ENCODE measurements at regions not wholly inside any gene's neighbourhood (a gene's known extent, or its start where the extent isn't known, plus 50 kb on each side); places are given as distances from the start of the nearest gene placed in this dataset.

- H3K36me3 ChIP-seq (replicated peaks in 1 of 2; ENCODE audit: control insufficient read depth in 1 of 2, insufficient read depth in 2 of 2, low read length in 1 of 2), result no peaks in the 10 kb centered on the region
- no peaks in the 10 kb centered on the region for H4K20me1 ChIP-seq (ENCODE audit: insufficient read depth)
- H3K9me2 ChIP-seq, result no peaks in the 10 kb centered on the region
- H3F3A ChIP-seq (replicated peaks; ENCODE audit: insufficient read depth), result no peaks in the 10 kb centered on the region
- H3K79me2 ChIP-seq (ENCODE audit: insufficient read depth), result no peaks in the 10 kb centered on the region
- H3K4me3 ChIP-seq (ENCODE audit: low read depth in 2 of 2, low read length in 1 of 2), result no peak overlapping the region
- ChIA-PET CTCF (interaction anchor here (0.7 to 2.2 kb wide), 2 partner anchors 104 to 117 kb away, joined by 3 to 10 read pairs; no protein-coding TSS in a partner anchor), POLR2A (no interaction called here)
- H3K9ac ChIP-seq, result no peak overlapping the region
- H3K27me3 ChIP-seq (ENCODE audit: insufficient read depth), result no peaks in the 10 kb centered on the region
- no peak for TF ChIP-seq SMC3 (IDR thresholded peaks at IDR 0.05; ENCODE audit: low read depth, low read length)
- H2AFZ ChIP-seq (ENCODE audit: low read depth), result no peak overlapping the region
- 66% methylated on average over 24 of the region's 29 CpGs for WGBS (ENCODE audit: low lambda C conversion rate)
- peaks cover 0 to 45% of the 10 kb centered on the region in 2 experiments; a peak in 2 of 4 replicates for H3K4me1 ChIP-seq (ENCODE audit: control insufficient read depth in 1 of 2, insufficient read depth in 2 of 2, low read depth in 1 of 2, low read length in 1 of 2)
- no peak overlapping the region for H3K4me2 ChIP-seq
- no peak for DNase-seq
- no peaks in the 10 kb centered on the region for H3K9me3 ChIP-seq
- no peak overlapping the region for H3K27ac ChIP-seq (ENCODE audit: low read depth in 2 of 2, low read length in 1 of 2)
Measured at GRCh38 chr2:240349133-240350005, 86.1 kb upstream of the GPC1 start.

GRCh38 chr2:240350006-240350355, 85.5 kb upstream of the GPC1 start:
- H3K4me1 ChIP-seq (ENCODE audit: control insufficient read depth in 1 of 2, insufficient read depth in 2 of 2, low read depth in 1 of 2, low read length in 1 of 2), result peaks cover 0 to 45% of the 10 kb centered on the region in 2 experiments; a peak in 2 of 4 replicates
- no peak overlapping the region for H3K9ac ChIP-seq
- CTCF ChIA-PET, result interaction anchor here (0.7 to 2.2 kb wide), 3 partner anchors 105 to 200 kb away, joined by 3 to 10 read pairs (median 6); no protein-coding TSS in a partner anchor
- no peaks in the 10 kb centered on the region for H3K9me2 ChIP-seq
- no peak overlapping the region for H3K4me3 ChIP-seq (ENCODE audit: low read depth in 2 of 2, low read length in 1 of 2)
- H3K79me2 ChIP-seq (ENCODE audit: insufficient read depth), result no peaks in the 10 kb centered on the region
- H3K4me2 ChIP-seq, result no peak overlapping the region
- 87% methylated on average over 5 of the region's 8 CpGs for WGBS (ENCODE audit: low lambda C conversion rate)
- no peaks in the 10 kb centered on the region for H3K9me3 ChIP-seq
- H3K36me3 ChIP-seq (replicated peaks in 1 of 2; ENCODE audit: control insufficient read depth in 1 of 2, insufficient read depth in 2 of 2, low read length in 1 of 2), result no peaks in the 10 kb centered on the region
- no peak for DNase-seq
- H4K20me1 ChIP-seq (ENCODE audit: insufficient read depth), result no peaks in the 10 kb centered on the region
- H2AFZ ChIP-seq (ENCODE audit: low read depth), result no peak overlapping the region
- H3F3A ChIP-seq (replicated peaks; ENCODE audit: insufficient read depth), result no peaks in the 10 kb centered on the region
- H3K27ac ChIP-seq (ENCODE audit: low read depth in 2 of 2, low read length in 1 of 2), result no peak overlapping the region
- TF ChIP-seq FOXJ3 (CRISPR knock-in tag; IDR thresholded peaks at IDR 0.05) (no peak), GABPA (IDR thresholded peaks at IDR 0.05; ENCODE audit: low read depth) (no peak), TCF12 (IDR thresholded peaks at IDR 0.05) (no peak)
- POLR2A ChIA-PET, result no interaction called here
- no peaks in the 10 kb centered on the region for H3K27me3 ChIP-seq (ENCODE audit: insufficient read depth)

- Histone ChIP-seq H3K4me1 (ENCODE audit: control insufficient read depth in 1 of 2, insufficient read depth in 2 of 2, low read depth in 1 of 2, low read length in 1 of 2) (peaks cover 0 to 45% of the 10 kb centered on the region in 2 experiments; a peak in 2 of 4 replicates), H3K79me2 (ENCODE audit: insufficient read depth) (no peaks in the 10 kb centered on the region), H3K27ac (ENCODE audit: low read depth in 2 of 2, low read length in 1 of 2) (peak overlapping the region in 1 of 2 experiments; percentile 82; a peak in 2 of 4 replicates), H2AFZ (ENCODE audit: low read depth) (no peak overlapping the region), H3F3A (replicated peaks; ENCODE audit: insufficient read depth) (no peaks in the 10 kb centered on the region), H3K36me3 (replicated peaks in 1 of 2; ENCODE audit: control insufficient read depth in 1 of 2, insufficient read depth in 2 of 2, low read length in 1 of 2) (no peaks in the 10 kb centered on the region), H3K4me2 (no peak overlapping the region), H4K20me1 (ENCODE audit: insufficient read depth) (no peaks in the 10 kb centered on the region), H3K4me3 (ENCODE audit: low read depth in 2 of 2, low read length in 1 of 2) (no peak overlapping the region), H3K9me2 (no peaks in the 10 kb centered on the region), H3K9ac (no peak overlapping the region), H3K27me3 (ENCODE audit: insufficient read depth) (no peaks in the 10 kb centered on the region), H3K9me3 (no peaks in the 10 kb centered on the region)
- peak; percentile 47 for DNase-seq
- ChIA-PET POLR2A (interaction anchor here (0.6 kb wide), 1 partner anchor 26 kb away, joined by 3 read pairs; no protein-coding TSS in a partner anchor), CTCF (interaction anchor here (1.3 to 2.2 kb wide), 3 partner anchors 119 to 206 kb away, joined by 3 to 10 read pairs (median 6); no protein-coding TSS in a partner anchor)
- WGBS (ENCODE audit: low lambda C conversion rate), result 41% methylated on average over 7 of the region's 15 CpGs
- TF ChIP-seq TAF1 (IDR thresholded peaks at IDR 0.05; ENCODE audit: borderline replicate concordance, low read depth, low read length) (no peak), NRF1 (IDR thresholded peaks at IDR 0.05; ENCODE audit: low read depth, low read length) (peak; percentile 13; the same call in 1 of the 2 replicates), EP300 (IDR thresholded peaks at IDR 0.05; ENCODE audit: borderline replicate concordance in 1 of 2, low read depth in 1 of 2, low read length in 1 of 2) (0 out of 4 replicates have a peak, but pooled peaks of 1 of the 2 experiments have one; percentile 49), TCF12 (IDR thresholded peaks at IDR 0.05) (no peak), RCOR1 (IDR thresholded peaks at IDR 0.05; ENCODE audit: low read length) (peak; percentile 87), EZH2phosphoT487 (IDR thresholded peaks at IDR 0.05; ENCODE audit: borderline replicate concordance, low read depth) (no peak), NFIC (IDR thresholded peaks at IDR 0.05; ENCODE audit: borderline replicate concordance) (no peak), JUND (IDR thresholded peaks at IDR 0.05) (no peak), RXRA (IDR thresholded peaks at IDR 0.05; ENCODE audit: borderline replicate concordance, low read depth) (no peak), CHD2 (IDR thresholded peaks at IDR 0.05; ENCODE audit: low read length, partially characterized antibody) (no peak), MAX (IDR thresholded peaks at IDR 0.05; ENCODE audit: low read depth) (no peak), CTCF (IDR thresholded peaks at IDR 0.05) (no peak), ELF1 (IDR thresholded peaks at IDR 0.05) (no peak), FOXM1 (IDR thresholded peaks at IDR 0.05; ENCODE audit: low read depth) (no peak), PBX3 (IDR thresholded peaks at IDR 0.05) (no peak), SMC3 (IDR thresholded peaks at IDR 0.05; ENCODE audit: low read depth, low read length) (no peak), SIN3A (IDR thresholded peaks at IDR 0.05; ENCODE audit: borderline replicate concordance, low read depth, low read length) (no peak)
Measured at GRCh38 chr2:240350696-240351087, 84.8 kb upstream of the GPC1 start.

All from SK-N-SH (cell line).